Sigmoid colon (tissue), 4 donors: ENCODE measurements at regions not wholly inside any gene's neighbourhood (a gene's known extent, or its start where the extent isn't known, plus 50 kb on each side); places are given as distances from the start of the nearest gene placed in this dataset.

Experiments
- EP300 ChIP-seq, 4 donors: sonication (generic); formaldehyde crosslinking; IDR thresholded peaks; one replicate each; pipeline ENCODE4 v1.6.1; 2017; ENCODE audit warnings: antibody characterized with exemption in 4 of 4
- POLR2A ChIP-seq, 2 donors: fragments of 450-650 bp; IDR thresholded peaks; one replicate each; pipeline ENCODE4 v1.6.1; 2016; ENCODE audit warnings: antibody characterized with exemption in 2 of 2, mild to moderate bottlenecking in 2 of 2, moderate library complexity in 2 of 2
- TF ChIP-seq, protein P1 (sequence below), 4 experiments: fragments of 450-650 bp in 3 of 4; fragments of 200-600 bp in 1 of 4; IDR thresholded peaks; one replicate each; pipeline ENCODE4 v1.5.1; 2016 to 2019; ENCODE audit warnings: antibody characterized with exemption in 4 of 4, mild to moderate bottlenecking in 3 of 4, moderate library complexity in 2 of 4

DNA sequence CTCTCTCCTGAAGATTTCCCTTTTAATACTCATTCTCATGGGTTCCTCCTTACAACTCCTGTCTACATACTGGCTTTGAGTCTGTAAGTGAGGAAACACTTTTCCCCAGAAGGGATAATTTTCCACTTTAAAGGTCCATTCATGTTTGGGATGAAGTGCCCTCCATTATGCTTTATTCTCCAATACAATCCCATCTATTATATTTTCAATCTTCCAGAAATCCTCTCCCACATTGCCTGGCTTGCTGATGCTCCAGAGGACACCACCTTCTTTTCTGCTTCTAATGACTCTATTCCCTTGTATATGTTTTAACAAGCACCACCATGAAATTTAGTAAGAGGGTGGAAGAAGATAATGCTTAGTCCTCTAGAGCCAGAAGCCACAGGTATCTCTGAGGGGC, 92.7 kb upstream of the NBEA start:
- no peak for TF ChIP-seq POLR2A (IDR thresholded peaks at IDR 0.05)
- TF ChIP-seq, protein P1, sequence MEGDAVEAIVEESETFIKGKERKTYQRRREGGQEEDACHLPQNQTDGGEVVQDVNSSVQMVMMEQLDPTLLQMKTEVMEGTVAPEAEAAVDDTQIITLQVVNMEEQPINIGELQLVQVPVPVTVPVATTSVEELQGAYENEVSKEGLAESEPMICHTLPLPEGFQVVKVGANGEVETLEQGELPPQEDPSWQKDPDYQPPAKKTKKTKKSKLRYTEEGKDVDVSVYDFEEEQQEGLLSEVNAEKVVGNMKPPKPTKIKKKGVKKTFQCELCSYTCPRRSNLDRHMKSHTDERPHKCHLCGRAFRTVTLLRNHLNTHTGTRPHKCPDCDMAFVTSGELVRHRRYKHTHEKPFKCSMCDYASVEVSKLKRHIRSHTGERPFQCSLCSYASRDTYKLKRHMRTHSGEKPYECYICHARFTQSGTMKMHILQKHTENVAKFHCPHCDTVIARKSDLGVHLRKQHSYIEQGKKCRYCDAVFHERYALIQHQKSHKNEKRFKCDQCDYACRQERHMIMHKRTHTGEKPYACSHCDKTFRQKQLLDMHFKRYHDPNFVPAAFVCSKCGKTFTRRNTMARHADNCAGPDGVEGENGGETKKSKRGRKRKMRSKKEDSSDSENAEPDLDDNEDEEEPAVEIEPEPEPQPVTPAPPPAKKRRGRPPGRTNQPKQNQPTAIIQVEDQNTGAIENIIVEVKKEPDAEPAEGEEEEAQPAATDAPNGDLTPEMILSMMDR (IDR thresholded peaks at IDR 0.05), result no peak
- no peak for TF ChIP-seq EP300 (IDR thresholded peaks at IDR 0.05)
